ENCODE measurements at regions not wholly inside any gene's neighbourhood (a gene's known extent, or its start where the extent isn't known, plus 50 kb on each side); places are given as distances from the start of the nearest gene placed in this dataset.
A peak's percentile ranks its signal among the peaks of the same experiment; 100 is the strongest.
"Not testable (repeated sequence)": the region's sequence is repeated elsewhere in the genome, so short reads cannot be mapped to it uniquely, and the experiment has no call there.

- DNase-seq: no peak
These were observed 210.7 kb downstream of the HINT1 start for GRCh38 chr5:130954336-130954735.

- no peak for DNase-seq
These were observed 226.0 kb downstream of the HINT1 start for GRCh38 chr5:130939059-130939458.

GRCh38 chr5:130937046-130937445 lies 228.0 kb downstream of the HINT1 start:
- DNase-seq: no peak

- no peak for DNase-seq
These were observed 241.4 kb downstream of the HINT1 start for GRCh38 chr5:130923543-130924124.

- DNase-seq: no peak
These were observed 253.0 kb downstream of the HINT1 start for GRCh38 chr5:130912088-130912487.

- no peak for DNase-seq
These were observed 256.9 kb downstream of the HINT1 start for GRCh38 chr5:130908186-130908585.

- not testable (repeated sequence) for DNase-seq
These were observed 267.4 kb downstream of the HINT1 start for GRCh38 chr5:130897537-130898195.

- DNase-seq: not testable (repeated sequence)
These were observed 267.9 kb downstream of the HINT1 start for GRCh38 chr5:130897181-130897536.

- DNase-seq: no peak
These were observed 268.4 kb downstream of the HINT1 start for GRCh38 chr5:130896636-130897035.

- no peak for DNase-seq
These were observed 272.1 kb downstream of the HINT1 start for GRCh38 chr5:130893006-130893405.

GRCh38 chr5:130890610-130891009 lies 274.4 kb downstream of the HINT1 start:
- no peak for DNase-seq

- DNase-seq: no peak
These were observed 279.4 kb downstream of the HINT1 start for GRCh38 chr5:130885691-130886090.

GRCh38 chr5:130885027-130885426 lies 280.0 kb downstream of the HINT1 start:
- DNase-seq: no peak

- DNase-seq: no peak
These were observed 281.0 kb downstream of the HINT1 start for GRCh38 chr5:130884023-130884422.

GRCh38 chr5:130875656-130876055 lies 289.4 kb downstream of the HINT1 start:
- DNase-seq: no peak

GRCh38 chr5:130874861-130875417 lies 290.1 kb downstream of the HINT1 start:
- DNase-seq: no peak

GRCh38 chr5:130871346-130872086 lies 293.5 kb downstream of the HINT1 start:
- peak in 3 of 5 experiments; percentile 7 to 48 (median 9) for DNase-seq

GRCh38 chr5:130870691-130871090 lies 294.4 kb downstream of the HINT1 start:
- DNase-seq: no peak

- no peak for DNase-seq
These were observed 296.7 kb downstream of the HINT1 start for GRCh38 chr5:130868186-130868840.

GRCh38 chr5:130845049-130845765 lies 319.8 kb downstream of the HINT1 start:
- no peak for DNase-seq

GRCh38 chr5:130836729-130837649 lies 328.1 kb downstream of the HINT1 start:
- DNase-seq: peak in 1 of 5 experiments; percentile 37
